SIG-M5 (cell line): ENCODE measurements at regions not wholly inside any gene's neighbourhood (a gene's known extent, or its start where the extent isn't known, plus 50 kb on each side); places are given as distances from the start of the nearest gene placed in this dataset.
A peak's percentile ranks its signal among the peaks of the same experiment; 100 is the strongest.
"Not testable (repeated sequence)": the region's sequence is repeated elsewhere in the genome, so short reads cannot be mapped to it uniquely, and the experiment has no call there.

ENCODE experiments used
- DNase-seq: peaks from one replicate; lab custom pipeline; 2025; lab: John Stamatoyannopoulos, UW

DNA sequence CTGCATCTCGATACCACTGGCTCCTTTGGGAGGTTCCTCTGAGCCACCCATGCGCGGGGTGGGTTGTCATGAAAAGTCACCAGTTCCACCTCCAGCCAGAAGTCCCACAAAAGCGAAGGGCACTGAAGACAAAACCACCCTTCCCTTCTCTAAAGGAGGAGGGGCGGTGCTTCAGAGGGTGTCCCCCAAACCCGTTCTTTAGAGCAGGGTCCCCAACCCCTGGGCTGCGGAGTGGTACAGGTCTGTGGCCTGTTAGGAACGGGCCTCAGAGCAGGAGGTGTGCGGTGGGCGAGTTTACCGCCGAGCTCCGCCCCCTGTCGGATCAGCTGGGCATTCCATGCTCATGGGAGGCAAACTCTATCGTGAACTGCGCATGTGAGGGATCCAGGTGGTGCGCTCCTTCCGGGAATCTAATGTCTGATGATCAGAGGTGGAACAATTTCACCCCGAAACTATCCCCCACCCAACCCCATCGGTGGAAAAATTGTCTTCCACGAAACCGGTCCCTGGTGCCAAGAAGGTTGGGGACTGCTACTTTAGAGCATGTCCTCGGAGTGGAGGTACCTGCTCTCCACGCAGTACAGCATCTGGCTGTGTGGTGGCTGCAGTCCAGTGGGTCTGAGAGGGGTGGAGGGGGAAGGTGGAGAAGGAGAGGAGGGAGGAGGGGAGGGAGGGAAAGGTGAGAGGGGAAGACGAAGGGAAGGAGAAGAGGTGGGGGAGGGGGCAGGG lies 72.9 kb upstream of the SEPTIN5 start:
- DNase-seq: no peak

DNA sequence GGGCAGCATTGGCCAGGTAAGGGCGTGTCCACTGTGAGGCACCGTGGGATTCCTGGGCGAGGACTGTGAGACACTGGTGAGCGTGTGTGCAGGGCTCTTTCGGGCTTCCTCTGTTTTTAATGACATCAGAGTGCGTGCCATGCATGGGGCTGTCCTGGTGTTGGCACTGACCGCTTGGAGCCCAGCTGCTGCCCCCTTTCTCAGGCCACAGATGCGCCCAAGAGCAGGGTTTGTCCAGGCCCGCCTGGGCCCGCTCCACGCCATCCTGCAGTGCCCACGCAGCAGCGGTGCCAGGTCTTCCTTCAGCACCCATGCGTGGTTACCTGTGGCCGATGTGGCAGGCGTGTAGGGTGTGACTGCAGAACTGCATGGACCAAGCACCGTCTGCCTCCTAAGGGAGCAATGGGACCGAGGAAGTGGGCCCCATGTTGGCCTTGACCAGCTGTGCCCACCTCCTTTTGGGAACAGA lies 72.3 kb upstream of the SEPTIN5 start:
- no peak for DNase-seq

DNA sequence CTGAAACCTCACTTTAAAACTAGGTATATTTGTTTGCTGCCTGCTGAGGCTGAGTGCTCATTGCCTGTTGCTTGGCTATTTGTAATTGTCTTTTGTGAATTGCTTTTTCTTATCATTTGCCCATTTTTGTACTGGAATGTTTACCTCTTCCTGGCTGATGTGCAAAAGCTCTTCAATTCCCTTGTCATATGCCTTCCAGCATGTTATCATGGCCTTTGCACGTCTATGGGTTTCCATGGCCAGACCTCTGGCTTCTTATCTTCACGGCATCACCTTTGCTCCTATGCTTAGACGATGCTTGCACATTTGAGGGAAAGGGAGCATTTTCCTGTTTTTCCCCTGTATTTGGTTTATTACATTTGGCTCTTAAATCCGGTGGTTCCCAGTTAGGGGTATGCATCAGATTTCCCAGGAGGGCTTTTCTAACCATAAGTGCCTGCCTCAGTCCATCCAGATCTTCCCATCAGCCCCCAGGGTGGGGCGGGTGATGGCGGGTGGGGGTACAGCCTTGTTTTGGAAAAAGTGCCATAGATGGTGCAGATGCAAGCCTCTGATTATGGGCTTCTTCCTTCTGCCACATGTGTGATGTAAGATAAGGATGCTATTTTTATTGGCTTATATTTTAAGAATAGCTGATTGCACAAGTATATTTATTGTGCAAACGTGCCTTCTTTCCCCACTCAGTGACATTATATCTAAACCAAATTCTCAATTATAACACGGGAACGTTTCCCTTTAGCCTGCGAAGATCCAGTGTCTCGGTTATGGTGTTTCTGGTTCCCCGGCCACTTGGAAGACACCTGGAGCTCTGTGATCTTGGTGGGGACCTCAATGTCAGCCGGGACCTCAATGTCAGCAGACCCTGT lies 70.6 kb upstream of the SEPTIN5 start:
- DNase-seq: peak; percentile 71

GRCh38 chr22:19644314-19645223 lies 69.7 kb upstream of the SEPTIN5 start:
- DNase-seq: no peak

- no peak for DNase-seq
Observed at GRCh38 chr22:19645391-19645790, 68.9 kb upstream of the SEPTIN5 start.

DNA sequence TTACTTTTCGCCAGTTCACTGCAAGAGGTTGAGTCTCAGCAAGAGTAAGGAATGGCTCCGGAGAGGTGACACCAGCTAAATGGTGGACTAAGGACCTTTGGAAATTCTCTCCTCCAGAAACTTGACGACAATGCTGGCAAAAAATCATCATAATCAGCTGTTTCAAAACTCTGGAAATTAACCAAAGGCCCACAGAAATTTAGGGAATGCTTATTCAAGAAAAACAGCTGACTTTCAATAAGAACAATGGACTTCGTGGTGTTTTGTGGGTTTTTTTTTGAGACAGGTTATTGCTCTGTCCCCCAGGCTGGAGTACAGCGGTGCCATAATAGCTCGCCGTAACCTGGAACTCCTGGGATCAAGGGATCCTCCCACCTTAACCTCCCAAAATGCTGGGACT lies 68.4 kb upstream of the SEPTIN5 start:
- no peak for DNase-seq

GRCh38 chr22:19646383-19646782 lies 67.9 kb upstream of the SEPTIN5 start:
- DNase-seq: no peak

DNA sequence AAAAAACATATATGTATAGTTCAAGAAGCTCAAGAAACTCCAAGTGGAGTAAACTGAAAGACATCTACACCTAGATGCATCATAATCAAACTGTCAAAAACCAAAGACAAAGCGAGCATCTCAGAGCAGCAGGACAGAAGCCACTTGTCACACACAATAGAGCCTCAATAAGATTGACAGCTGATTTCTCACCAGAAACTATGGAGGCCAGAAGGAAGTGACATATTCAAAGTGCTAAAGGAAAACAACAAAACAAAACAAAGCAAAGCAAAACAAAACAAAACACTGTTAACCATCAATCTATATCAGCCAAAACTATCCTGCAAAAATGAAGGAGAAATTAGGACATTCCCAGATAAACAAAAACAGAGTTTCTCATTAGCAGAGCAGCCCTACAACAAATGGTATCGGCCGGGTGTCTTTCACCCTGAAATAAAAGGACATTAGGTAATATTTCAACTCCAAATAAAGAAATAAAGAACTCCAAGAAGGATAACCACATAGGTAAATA lies 65.8 kb upstream of the SEPTIN5 start:
- no peak for DNase-seq

- no peak for DNase-seq
Observed at GRCh38 chr22:19652316-19652715, 62.0 kb upstream of the SEPTIN5 start.

- DNase-seq: no peak
Observed at GRCh38 chr22:19654338-19654987, 59.8 kb upstream of the SEPTIN5 start.

- no peak for DNase-seq
Observed at GRCh38 chr22:19655399-19655798, 58.9 kb upstream of the SEPTIN5 start.

GRCh38 chr22:19656541-19657251 lies 57.6 kb upstream of the SEPTIN5 start:
- no peak for DNase-seq

DNA sequence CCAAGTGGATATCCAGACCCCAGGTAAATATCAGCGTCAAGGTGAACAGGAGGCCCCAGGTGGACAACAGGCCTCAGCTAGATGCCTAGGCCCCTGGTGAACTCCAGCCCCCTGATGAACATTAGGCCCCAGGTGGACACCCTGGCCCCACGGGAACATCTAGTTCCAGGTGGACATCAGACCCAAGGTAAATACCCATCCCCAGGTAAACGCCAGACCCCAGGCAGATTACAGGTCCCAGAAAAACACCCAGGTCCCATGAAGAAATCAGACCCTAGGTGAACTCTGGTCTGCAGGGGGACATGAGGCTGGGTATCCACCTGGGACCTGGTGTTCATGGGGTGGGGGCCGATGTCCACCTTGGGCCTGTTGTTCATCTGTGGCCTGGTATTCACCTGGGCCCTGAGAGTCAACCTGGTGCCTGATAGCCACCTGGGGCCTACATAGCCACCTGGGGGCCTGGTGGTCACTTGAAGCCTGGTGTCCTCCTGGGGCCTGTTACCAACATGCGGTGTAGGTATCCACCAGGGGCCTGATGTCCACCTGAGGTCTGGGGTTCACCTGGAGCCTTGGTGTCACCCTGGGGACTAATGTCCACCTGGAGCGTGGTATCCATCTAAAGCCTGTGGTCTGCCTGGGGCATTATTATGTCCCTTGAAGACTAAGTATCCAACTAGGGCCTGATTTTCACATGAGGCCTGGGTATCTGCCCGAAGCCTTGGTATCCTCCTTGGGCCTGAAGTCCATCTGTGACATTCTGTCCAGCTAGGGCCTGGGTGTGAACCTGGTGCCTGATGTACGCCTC lies 56.8 kb upstream of the SEPTIN5 start:
- DNase-seq: no peak

GRCh38 chr22:19658057-19658966 lies 56.0 kb upstream of the SEPTIN5 start:
- no peak for DNase-seq

- no peak for DNase-seq
Observed at GRCh38 chr22:19658967-19659804, 55.1 kb upstream of the SEPTIN5 start.

DNA sequence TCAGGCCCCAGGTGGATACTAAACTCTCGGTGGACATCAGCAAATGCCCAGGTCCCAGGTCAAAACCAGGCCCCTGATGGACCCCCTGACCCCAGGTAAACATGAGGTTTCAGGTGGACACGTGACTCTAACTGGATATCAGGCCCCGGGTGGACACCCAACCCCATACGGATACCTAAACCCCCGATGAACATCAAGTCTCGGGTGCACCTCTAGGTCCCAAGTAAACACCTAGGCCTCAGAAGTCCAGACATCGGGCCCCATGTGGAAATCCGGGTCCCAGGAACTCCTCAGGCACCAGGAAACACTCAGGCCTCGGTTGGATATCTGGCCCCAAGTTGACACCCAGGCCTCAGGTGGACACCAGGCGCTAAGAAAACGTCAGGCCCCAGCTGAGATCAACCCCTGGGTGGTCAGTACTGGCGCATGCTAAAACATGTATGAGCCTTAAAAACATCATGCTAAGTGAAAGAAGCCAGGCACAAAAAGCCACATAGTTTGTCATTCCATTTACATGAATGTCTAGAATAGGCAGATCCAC lies 54.4 kb upstream of the SEPTIN5 start:
- DNase-seq: no peak

- DNase-seq: not testable (repeated sequence)
Observed at GRCh38 chr22:19660583-19660982, 53.7 kb upstream of the SEPTIN5 start.

DNA sequence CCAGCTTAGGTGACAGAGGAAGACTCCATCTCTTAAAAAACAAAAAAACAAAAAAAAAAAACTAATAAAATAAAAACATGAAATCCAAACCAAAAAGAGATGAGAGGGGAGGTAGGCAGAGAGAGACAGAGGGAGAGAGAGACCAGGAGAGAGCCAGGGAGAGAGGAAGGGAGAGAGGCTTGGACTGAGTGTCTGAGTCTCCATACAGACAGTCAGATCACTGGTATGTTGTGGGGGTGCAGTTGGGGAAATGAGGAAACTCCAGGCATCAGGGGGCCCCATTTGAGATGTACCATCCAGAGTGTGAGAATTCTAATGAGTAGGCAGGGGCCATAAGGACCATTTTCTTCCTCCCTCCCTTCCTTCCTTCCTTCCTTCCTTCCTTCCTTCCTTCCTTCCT lies 53.1 kb upstream of the SEPTIN5 start:
- DNase-seq: no peak
